SJCRH30 (cell line): ENCODE measurements at regions not wholly inside any gene's neighbourhood (a gene's known extent, or its start where the extent isn't known, plus 50 kb on each side); places are given as distances from the start of the nearest gene placed in this dataset.

Experiments
- DNase-seq, 2 experiments: peaks; one replicate each; pipeline ENCODE4 v3.0.0-alpha.2; 2015 to 2020
- H3K27ac ChIP-seq: fragments of 250-450 bp; sonication (Bioruptor Pico); 2 replicates; pipeline ENCODE4 v1.5.1; 2020; ENCODE audit warnings: mild to moderate bottlenecking, moderate library complexity
- H3K27me3 ChIP-seq: fragments of 250-450 bp; sonication (Bioruptor Pico); 2 replicates; pipeline ENCODE4 v1.5.1; 2020; ENCODE audit warnings: mild to moderate bottlenecking, moderate library complexity
- H3K36me3 ChIP-seq: fragments of 250-450 bp; sonication (Bioruptor Pico); 2 replicates; pipeline ENCODE4 v1.5.1; 2020; ENCODE audit warnings: mild to moderate bottlenecking, moderate library complexity
- H3K4me1 ChIP-seq: fragments of 250-450 bp; sonication (Bioruptor Pico); 2 replicates; pipeline ENCODE4 v1.5.1; 2020; ENCODE audit warnings: mild to moderate bottlenecking, moderate library complexity
- H3K4me3 ChIP-seq: fragments of 250-450 bp; sonication (Bioruptor Pico); 2 replicates; pipeline ENCODE4 v1.5.1; 2020; ENCODE audit warnings: mild to moderate bottlenecking, moderate library complexity
- H3K9me3 ChIP-seq: fragments of 250-450 bp; sonication (Bioruptor Pico); replicated peaks from 2 replicates; pipeline ENCODE4 v1.5.1; 2020; ENCODE audit warnings: mild to moderate bottlenecking, moderate library complexity

DNA sequence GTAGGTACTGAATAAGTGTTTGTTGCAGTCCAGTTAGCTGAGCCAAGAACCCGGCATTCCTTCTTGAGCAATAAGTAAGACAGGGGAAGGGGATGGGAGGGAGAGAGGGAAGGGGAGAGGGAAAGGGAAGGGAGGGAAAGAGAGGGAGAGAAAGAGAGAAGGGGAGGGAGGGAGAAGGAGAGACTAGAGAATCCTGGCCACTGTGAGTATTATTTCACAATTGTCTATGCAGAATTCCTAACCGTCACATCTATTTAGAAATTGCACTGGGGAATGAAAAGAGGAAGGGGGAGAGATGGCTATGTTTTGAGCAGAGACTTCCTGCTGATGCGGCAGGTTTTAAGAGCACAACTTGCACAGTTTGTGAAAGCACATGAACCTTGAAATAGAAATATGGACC, 251.4 kb upstream of the ZMIZ1 start:
- no peaks in the 10 kb centered on the region for H3K9me3 ChIP-seq
- H3K4me1 ChIP-seq: no peaks in the 10 kb centered on the region
- no peak overlapping the region for H3K27ac ChIP-seq
- DNase-seq: no peak
- no peaks in the 10 kb centered on the region for H3K27me3 ChIP-seq
- no peak overlapping the region for H3K4me3 ChIP-seq
- H3K36me3 ChIP-seq: no peaks in the 10 kb centered on the region

DNA sequence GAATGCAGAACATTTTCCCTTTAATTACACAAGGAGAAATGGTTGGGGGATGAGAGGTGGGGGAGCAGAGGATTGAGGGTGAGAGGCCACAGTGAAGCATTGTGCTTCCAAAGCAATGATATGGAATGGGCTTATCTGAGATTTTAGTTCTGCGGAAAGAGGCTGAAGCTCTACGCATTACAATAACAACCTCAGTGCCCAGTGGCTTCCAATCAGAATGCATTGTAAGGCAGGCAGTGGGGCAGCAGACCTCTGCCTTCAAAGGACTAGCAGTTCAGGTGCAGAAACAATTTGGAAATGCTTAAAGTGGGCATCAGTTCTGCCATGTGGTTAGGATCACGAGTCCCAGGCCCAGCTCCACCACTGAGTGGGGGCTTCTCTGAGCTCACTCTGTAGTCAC, 251.0 kb upstream of the ZMIZ1 start:
- Histone ChIP-seq H3K27ac (no peak overlapping the region), H3K4me1 (no peaks in the 10 kb centered on the region), H3K36me3 (no peaks in the 10 kb centered on the region), H3K9me3 (no peaks in the 10 kb centered on the region), H3K27me3 (no peaks in the 10 kb centered on the region), H3K4me3 (no peak overlapping the region)
- DNase-seq: no peak

DNA sequence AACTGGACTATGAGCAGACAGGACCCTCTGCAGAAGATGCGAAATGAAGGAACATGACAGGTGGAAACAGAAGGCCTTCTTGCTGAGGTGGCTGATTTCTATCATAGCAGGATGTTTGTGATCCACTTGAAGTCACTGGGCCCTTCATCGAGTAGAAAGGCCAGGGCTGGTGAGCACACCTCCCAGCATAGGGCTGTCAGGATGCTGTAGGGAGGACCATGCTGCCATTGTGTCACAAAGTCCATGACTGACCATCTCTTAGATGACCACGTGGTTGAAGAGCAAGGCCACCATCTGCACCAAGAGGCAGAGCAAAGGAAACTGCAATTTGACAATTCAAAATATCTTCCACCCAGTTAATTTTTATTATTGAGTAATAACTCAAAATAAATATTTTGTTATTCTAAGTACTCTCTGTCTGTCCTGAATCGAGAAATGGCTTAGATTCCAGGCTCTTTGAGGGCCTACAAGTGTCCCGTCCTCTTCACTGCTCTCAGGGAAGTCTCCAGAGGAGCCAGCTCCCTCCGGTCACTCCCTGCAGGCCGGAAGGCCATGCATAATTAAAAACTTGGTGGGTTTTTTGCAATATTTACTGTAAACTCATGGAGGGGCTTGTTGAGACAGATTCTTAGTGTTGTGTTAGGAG, 249.3 kb upstream of the ZMIZ1 start:
- DNase-seq: no peak
- Histone ChIP-seq H3K4me1 (no peaks in the 10 kb centered on the region), H3K9me3 (no peaks in the 10 kb centered on the region), H3K4me3 (no peak overlapping the region), H3K36me3 (no peaks in the 10 kb centered on the region), H3K27me3 (no peaks in the 10 kb centered on the region), H3K27ac (no peak overlapping the region)

DNA sequence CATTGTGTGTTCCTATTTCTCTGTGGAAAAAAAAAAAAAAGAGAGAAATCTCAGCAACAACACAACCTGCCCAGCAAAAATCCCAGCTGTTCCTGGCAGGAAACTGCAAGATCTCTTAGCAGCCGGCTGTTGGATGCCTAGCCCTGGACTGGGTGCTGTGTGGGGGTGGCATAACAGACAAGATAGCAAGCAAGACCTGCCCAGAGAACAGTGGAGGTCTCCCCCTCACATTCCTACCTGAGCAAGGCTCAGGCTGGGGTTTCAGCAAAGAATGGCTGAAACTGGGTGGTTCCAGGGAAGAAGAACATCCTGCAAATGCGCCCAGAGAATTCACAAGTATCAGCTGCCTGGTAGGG, 248.8 kb upstream of the ZMIZ1 start:
- Histone ChIP-seq H3K27me3 (no peaks in the 10 kb centered on the region), H3K27ac (no peak overlapping the region)
- DNase-seq: no peak

DNA sequence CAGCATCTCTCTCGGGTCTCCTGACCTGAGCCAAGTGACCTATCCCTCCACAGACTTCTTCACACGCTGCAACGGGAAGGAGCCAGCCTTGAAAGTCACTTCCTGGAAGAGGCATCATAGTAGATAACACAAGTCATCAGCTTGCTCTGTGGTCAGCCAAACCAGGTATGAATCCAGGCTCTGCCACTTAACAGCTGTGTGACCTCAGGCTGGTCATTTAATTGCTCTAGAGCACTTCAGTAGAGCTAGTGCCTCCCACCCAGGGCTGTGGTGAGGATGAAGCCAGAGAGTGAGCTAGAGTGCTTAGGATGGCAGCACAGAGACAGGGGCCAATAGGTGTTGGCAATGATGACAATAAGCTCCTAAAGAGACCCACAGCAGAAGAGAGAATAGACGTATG, 247.7 kb upstream of the ZMIZ1 start:
- no peak overlapping the region for H3K27ac ChIP-seq
- no peaks in the 10 kb centered on the region for H3K36me3 ChIP-seq
- no peak overlapping the region for H3K4me3 ChIP-seq
- no peak for DNase-seq
- H3K9me3 ChIP-seq: no peaks in the 10 kb centered on the region
- no peaks in the 10 kb centered on the region for H3K27me3 ChIP-seq
- no peaks in the 10 kb centered on the region for H3K4me1 ChIP-seq

More for the DNA sequence above, 248.8 kb upstream of the ZMIZ1 start:
- Histone ChIP-seq H3K9me3 (no peaks in the 10 kb centered on the region), H3K4me3 (no peak overlapping the region), H3K36me3 (no peaks in the 10 kb centered on the region), H3K4me1 (no peaks in the 10 kb centered on the region)

DNA sequence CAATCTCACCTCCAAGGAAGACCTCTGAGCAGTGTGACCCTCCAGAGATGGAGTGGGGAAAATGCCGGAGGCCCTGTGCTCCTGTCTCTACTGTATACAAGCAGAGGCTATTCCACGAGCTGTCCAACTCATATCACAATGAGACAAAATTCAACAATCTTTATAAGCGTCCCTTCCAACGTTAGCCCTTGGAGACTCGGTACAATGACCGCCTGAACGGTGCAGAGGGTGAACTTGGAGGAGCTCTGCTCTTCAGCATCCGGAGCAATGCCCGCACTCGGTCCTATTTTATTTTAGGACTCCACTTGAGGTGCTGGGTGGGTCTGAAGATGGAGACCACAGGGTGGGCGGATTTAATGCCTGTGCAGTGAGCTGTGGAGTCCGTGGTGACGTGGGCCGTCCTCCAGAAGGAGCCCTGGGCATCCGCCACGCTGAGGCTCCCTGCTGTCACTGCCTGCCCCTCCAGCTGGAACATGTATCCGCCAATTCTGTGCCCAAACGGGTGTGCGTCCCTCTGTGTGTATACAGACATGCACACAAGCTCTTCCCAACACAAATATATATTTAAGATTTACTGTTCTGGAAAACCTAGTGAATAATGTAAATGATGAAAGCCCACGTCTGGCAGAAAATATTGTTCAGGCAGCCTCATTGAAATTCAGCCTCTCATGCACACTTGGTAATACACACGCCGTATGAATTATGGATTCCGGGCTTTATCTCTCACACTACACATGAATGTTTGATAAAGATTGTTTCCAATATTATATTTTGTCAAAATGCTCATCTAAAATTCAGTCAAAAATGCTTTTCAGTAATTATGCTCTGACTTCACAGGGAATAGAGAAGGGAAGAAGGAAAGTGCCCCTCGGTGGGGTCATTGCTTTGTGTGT, 239.9 kb upstream of the ZMIZ1 start:
- H3K36me3 ChIP-seq: no peaks in the 10 kb centered on the region
- no peak overlapping the region for H3K27ac ChIP-seq
- no peaks in the 10 kb centered on the region for H3K4me1 ChIP-seq
- no peaks in the 10 kb centered on the region; the same call in 1 of the 2 replicates for H3K9me3 ChIP-seq
- no peaks in the 10 kb centered on the region for H3K27me3 ChIP-seq
- no peak for DNase-seq
- H3K4me3 ChIP-seq: no peak overlapping the region

DNA sequence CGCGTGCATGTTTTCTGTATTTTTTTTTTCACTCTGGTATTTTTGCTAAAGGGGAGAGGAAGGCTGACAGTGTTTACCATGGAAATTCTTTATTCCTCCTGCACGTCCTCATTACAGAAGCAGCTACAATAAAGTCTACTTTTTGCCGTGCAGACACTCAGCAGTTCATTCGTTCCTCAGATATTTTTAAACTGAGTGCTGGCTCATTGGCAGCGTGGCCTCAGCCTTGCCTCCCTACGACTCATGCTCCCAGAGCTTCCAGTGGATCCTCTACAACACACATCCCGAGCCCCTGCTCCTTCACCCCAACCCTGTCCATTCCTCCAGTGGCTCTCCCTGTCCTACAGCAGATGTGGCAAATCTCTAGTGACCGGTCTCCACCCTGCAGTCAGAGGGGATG, 239.2 kb upstream of the ZMIZ1 start:
- no peaks in the 10 kb centered on the region for H3K36me3 ChIP-seq

DNA sequence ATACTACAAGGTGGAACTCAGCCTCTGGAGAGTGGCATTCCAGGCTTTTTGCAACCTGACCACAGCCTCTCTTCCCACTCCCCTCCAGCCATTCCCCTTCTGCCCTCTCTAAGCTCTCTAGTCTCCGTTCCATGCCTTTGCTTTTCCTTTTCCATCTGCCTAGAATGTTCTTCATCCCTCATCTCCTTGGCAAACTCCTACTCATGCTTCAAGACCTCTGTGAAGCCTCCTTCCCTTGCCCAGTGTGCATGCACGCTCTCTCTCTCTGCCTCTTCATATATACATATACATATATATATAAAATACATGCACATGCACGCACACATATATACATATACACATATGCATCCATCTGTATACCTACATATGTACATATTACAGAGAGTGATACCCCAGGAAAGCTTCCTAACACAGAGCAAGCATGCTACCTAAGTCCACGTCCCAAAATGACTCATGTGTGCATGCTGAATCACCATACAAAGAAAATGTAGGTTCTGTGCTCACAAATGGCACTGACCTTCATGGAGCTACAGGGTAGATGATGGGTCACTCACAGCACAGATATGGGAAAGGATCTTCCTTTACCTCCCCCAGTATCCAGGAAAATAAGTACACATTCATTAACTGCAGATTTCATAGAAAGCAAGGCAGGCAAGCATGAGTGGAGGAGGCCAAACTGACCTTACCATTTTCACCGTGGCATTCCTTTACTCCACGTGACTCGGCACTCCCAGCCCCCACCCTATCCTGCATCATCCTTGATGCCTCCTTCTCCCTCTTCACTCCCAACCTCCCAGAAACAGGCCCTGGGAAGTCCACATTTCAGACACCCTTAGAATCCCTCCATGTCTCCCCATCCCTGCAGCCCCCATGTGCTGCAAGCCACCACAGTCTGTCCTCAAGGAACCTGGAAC, 238.4 kb upstream of the ZMIZ1 start:
- no peak for DNase-seq
- H3K27ac ChIP-seq: no peak overlapping the region
- H3K4me1 ChIP-seq: no peaks in the 10 kb centered on the region
- H3K4me3 ChIP-seq: no peak overlapping the region
- no peaks in the 10 kb centered on the region; the same call in 1 of the 2 replicates for H3K9me3 ChIP-seq
- H3K36me3 ChIP-seq: no peaks in the 10 kb centered on the region
- no peaks in the 10 kb centered on the region for H3K27me3 ChIP-seq

More for the DNA sequence above, 239.2 kb upstream of the ZMIZ1 start:
- H3K4me3 ChIP-seq: no peak overlapping the region
- no peaks in the 10 kb centered on the region for H3K27me3 ChIP-seq
- no peak for DNase-seq
- H3K27ac ChIP-seq: no peak overlapping the region
- no peaks in the 10 kb centered on the region; the same call in 1 of the 2 replicates for H3K9me3 ChIP-seq
- no peaks in the 10 kb centered on the region for H3K4me1 ChIP-seq

DNA sequence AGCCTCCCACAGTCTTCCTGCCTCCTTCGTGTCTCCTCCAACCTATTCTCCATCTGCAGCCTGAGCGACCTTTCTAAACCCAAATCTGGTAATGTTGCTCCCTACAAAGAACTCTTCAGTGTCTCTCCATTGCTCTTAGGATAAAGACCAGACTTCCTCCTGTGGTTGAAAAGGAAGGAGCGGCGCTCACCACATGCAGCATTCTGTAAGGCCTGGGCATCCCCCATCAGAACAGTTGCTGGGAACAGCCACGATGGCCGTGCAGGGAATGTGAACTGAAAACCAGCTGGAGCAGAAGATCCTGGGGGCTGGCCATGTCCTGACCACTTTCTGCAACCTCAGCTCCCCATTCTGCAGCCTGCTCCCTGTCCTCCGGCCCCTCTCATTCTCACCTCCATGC, 237.8 kb upstream of the ZMIZ1 start:
- H3K4me3 ChIP-seq: no peak overlapping the region

DNA sequence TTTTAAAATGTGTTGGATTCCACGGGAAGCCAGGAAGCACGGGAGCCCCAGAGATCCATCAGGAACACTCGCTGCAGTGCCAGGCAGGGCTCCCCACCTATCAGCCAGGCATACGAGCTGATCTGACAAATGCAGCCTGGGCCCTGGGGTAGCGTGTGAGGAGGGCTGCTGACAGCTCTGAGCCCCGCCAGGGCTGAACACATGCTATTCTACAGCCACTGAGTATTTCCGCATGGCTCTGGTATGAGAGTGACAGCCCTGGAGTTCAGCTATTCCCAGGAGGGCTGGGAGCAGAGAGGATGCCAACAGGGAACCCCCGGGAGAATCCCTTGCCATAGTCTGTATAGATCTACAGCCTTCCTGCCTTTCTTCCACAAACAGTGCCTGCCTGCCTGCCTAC, 237.3 kb upstream of the ZMIZ1 start:
- H3K27ac ChIP-seq: no peak overlapping the region
- no peaks in the 10 kb centered on the region for H3K4me1 ChIP-seq
- no peak overlapping the region for H3K4me3 ChIP-seq
- no peak for DNase-seq
- H3K9me3 ChIP-seq: no peaks in the 10 kb centered on the region; the same call in 1 of the 2 replicates
- no peaks in the 10 kb centered on the region for H3K36me3 ChIP-seq
- H3K27me3 ChIP-seq: no peaks in the 10 kb centered on the region

More for the DNA sequence above, 237.8 kb upstream of the ZMIZ1 start:
- Histone ChIP-seq H3K4me1 (no peaks in the 10 kb centered on the region), H3K27me3 (no peaks in the 10 kb centered on the region), H3K27ac (no peak overlapping the region), H3K9me3 (no peaks in the 10 kb centered on the region; the same call in 1 of the 2 replicates), H3K36me3 (no peaks in the 10 kb centered on the region)
- DNase-seq: no peak

DNA sequence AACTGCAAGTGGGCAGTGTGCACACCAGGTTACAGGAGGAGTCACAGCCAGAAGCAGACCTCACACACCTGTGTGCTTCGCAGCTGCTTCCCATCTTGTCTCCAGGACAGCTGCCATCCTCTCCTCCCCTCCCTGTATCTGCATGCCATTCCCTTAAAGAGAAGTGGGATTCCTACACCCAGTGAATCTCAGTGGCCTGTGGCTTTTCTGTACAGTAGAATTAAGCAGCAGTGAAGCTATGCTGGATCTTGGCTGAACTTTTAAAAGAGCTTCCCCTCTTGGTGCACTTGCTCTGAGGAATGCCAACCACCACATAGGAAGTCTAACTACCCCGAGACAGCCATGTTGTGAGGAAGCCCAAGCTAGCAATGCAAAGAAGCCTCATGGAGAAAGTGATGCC, 236.5 kb upstream of the ZMIZ1 start:
- no peak for DNase-seq
- Histone ChIP-seq H3K9me3 (no peaks in the 10 kb centered on the region; the same call in 1 of the 2 replicates), H3K27ac (no peak overlapping the region)

DNA sequence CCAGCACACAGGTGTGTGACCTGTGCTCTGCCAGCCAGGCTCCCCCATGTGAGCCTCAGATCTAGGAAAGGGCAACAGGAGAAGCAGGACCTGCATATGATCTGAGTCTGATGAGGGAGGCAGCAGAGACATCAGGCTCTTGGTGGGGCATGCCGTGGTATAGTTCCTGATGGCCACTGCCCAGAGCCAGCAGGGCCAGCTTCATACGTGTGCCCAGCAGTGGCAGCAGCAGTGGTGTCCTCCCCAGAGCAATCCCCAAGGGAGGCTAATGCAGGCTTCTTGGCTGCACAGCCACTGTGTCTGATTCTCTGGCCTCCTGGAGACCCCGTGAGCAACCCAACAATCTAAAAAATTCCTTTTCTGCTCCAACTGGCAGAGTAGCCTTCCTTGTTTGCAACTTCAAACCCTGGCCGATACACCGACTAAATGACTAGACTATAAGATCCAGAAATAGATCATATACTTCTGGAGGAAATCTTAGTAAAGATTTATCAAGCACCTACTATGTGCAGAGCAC, 230.6 kb upstream of the ZMIZ1 start:
- no peaks in the 10 kb centered on the region for H3K4me1 ChIP-seq
- no peak overlapping the region for H3K27ac ChIP-seq
- H3K27me3 ChIP-seq: no peaks in the 10 kb centered on the region
- H3K36me3 ChIP-seq: no peaks in the 10 kb centered on the region
- no peaks in the 10 kb centered on the region; the same call in 1 of the 2 replicates for H3K9me3 ChIP-seq
- no peak for DNase-seq
- H3K4me3 ChIP-seq: no peak overlapping the region

More for the DNA sequence above, 236.5 kb upstream of the ZMIZ1 start:
- Histone ChIP-seq H3K27me3 (no peaks in the 10 kb centered on the region), H3K36me3 (no peaks in the 10 kb centered on the region), H3K4me1 (no peaks in the 10 kb centered on the region), H3K4me3 (no peak overlapping the region)

DNA sequence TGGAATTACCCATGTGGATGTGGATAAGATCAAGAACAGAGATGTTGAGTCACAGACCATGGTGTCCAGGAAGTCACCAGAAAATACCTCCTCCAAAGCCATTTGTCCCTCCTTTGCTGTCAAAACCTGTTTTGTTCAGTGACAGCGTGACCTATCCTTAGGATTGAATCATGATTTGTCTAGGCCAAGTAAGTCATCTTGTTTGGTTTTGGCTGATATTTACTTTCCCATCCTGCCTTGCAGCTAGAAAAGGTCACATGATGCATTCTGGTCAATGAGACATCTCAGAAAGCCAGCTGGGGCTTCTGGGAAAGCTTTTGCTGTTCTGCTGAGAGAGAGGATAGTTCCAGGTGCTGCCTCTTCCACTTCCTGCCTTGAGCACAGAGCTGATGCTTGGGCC, 225.3 kb upstream of the ZMIZ1 start:
- no peak overlapping the region for H3K27ac ChIP-seq
- no peak overlapping the region for H3K4me3 ChIP-seq
- no peaks in the 10 kb centered on the region for H3K36me3 ChIP-seq
- H3K9me3 ChIP-seq: no peaks in the 10 kb centered on the region
- H3K4me1 ChIP-seq: no peaks in the 10 kb centered on the region
- no peak for DNase-seq
- H3K27me3 ChIP-seq: no peaks in the 10 kb centered on the region

DNA sequence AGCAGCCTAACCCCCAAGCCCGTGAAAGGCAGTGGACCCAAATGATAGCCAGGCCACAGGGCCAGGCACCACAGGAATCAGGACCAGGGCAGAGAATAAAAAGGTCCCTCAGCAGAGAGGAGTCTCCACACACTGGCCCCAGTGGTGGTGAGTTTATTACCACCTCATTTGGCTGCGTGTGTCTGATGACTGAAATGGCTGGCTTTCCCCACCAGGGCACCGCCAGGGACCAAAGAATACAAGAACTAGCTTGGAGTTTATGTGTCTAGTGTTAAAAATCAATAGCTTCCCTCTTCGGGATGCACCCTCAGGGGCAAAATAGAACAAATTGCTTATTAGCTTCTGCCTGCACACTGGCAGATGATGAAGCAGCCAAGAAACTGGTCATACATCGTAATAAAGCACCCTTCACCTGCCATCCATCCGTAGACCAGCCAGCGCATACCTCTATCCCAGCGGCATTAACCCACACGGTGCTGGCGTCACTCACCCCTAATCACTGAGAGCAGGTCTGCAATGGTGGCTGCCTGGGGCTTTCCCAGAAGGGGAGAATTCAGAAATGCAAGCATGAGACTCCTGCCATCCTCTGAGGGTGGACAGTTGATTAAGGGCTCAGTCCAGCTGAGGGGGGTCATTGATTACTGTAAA, 223.7 kb upstream of the ZMIZ1 start:
- H3K27me3 ChIP-seq: no peaks in the 10 kb centered on the region
- no peaks in the 10 kb centered on the region for H3K4me1 ChIP-seq
- H3K9me3 ChIP-seq: no peaks in the 10 kb centered on the region
- no peaks in the 10 kb centered on the region for H3K36me3 ChIP-seq
- H3K4me3 ChIP-seq: no peak overlapping the region
- H3K27ac ChIP-seq: no peak overlapping the region
- no peak for DNase-seq
